ENCODE measurements at regions not wholly inside any gene's neighbourhood (a gene's known extent, or its start where the extent isn't known, plus 50 kb on each side); places are given as distances from the start of the nearest gene placed in this dataset.

DNA sequence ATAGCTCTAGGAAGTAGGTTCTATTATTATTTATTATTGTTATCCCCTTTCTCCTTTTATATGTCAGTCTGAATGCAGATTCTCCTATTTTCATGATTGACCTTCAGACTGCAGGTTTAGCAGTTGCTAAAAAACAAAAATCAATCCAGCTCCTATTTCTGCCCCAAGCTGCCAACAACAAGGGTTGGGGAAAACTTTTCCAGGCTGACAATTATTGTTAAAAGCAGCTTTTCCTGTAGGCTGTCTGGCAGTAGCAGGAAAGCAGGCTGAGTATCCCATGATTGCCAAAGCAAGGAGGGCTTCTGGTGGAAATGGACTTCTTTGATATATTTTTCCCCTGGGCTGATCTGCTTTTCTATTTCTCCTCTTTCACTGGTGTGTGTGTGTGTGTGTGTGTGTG, 78.0 kb upstream of the CTLA4 start:
- TF ChIP-seq, protein P1, sequence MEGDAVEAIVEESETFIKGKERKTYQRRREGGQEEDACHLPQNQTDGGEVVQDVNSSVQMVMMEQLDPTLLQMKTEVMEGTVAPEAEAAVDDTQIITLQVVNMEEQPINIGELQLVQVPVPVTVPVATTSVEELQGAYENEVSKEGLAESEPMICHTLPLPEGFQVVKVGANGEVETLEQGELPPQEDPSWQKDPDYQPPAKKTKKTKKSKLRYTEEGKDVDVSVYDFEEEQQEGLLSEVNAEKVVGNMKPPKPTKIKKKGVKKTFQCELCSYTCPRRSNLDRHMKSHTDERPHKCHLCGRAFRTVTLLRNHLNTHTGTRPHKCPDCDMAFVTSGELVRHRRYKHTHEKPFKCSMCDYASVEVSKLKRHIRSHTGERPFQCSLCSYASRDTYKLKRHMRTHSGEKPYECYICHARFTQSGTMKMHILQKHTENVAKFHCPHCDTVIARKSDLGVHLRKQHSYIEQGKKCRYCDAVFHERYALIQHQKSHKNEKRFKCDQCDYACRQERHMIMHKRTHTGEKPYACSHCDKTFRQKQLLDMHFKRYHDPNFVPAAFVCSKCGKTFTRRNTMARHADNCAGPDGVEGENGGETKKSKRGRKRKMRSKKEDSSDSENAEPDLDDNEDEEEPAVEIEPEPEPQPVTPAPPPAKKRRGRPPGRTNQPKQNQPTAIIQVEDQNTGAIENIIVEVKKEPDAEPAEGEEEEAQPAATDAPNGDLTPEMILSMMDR (IDR thresholded peaks at IDR 0.05): no peak
- TF ChIP-seq EP300 (IDR thresholded peaks at IDR 0.05) (no peak), POLR2A (IDR thresholded peaks at IDR 0.05) (no peak), POLR2AphosphoS5 (IDR thresholded peaks at IDR 0.05) (no peak)

Measured in stomach (tissue), 4 donors.